ENCODE measurements at regions not wholly inside any gene's neighbourhood (a gene's known extent, or its start where the extent isn't known, plus 50 kb on each side); places are given as distances from the start of the nearest gene placed in this dataset.

GRCh38 chr5:4275232-4275631 is 679.6 kb downstream of the IRX1 start:
- TF ChIP-seq CTCF (IDR thresholded peaks at IDR 0.05) = no peak
- no peak for TF ChIP-seq EP300 (IDR thresholded peaks at IDR 0.05)
- TF ChIP-seq POLR2A (IDR thresholded peaks at IDR 0.05) = no peak

Measured in ovary (tissue), 3 donors.